ENCODE measurements at regions not wholly inside any gene's neighbourhood (a gene's known extent, or its start where the extent isn't known, plus 50 kb on each side); places are given as distances from the start of the nearest gene placed in this dataset.

GRCh38 chr15:87620393-87620792, 636.1 kb downstream of the NTRK3 start:
- TF ChIP-seq CTCF (IDR thresholded peaks at IDR 0.05) = no peak
- H3K4me1 ChIP-seq = no peaks in the 10 kb centered on the region
- intact Hi-C loops (cut with DNase I) = no loop called here
- no peaks in the 10 kb centered on the region for H3K36me3 ChIP-seq (ENCODE audit: insufficient read depth in 1 of 2, low read depth in 1 of 2)
- ATAC-seq (no peak), DNase-seq (no peak)
- peaks cover 0 to 3% (median 0%) of the 10 kb centered on the region in 3 donors for H3K27me3 ChIP-seq (ENCODE audit: insufficient read depth in 3 of 3, low read length in 2 of 3)
- no peak overlapping the region for H3K27ac ChIP-seq
- H3K9me3 ChIP-seq = no peaks in the 10 kb centered on the region
- 97 to 98% (median 97%) methylated on average over 2 of the region's 2 CpGs for WGBS, 3 donors
- no peak overlapping the region for H3K4me3 ChIP-seq

DNA sequence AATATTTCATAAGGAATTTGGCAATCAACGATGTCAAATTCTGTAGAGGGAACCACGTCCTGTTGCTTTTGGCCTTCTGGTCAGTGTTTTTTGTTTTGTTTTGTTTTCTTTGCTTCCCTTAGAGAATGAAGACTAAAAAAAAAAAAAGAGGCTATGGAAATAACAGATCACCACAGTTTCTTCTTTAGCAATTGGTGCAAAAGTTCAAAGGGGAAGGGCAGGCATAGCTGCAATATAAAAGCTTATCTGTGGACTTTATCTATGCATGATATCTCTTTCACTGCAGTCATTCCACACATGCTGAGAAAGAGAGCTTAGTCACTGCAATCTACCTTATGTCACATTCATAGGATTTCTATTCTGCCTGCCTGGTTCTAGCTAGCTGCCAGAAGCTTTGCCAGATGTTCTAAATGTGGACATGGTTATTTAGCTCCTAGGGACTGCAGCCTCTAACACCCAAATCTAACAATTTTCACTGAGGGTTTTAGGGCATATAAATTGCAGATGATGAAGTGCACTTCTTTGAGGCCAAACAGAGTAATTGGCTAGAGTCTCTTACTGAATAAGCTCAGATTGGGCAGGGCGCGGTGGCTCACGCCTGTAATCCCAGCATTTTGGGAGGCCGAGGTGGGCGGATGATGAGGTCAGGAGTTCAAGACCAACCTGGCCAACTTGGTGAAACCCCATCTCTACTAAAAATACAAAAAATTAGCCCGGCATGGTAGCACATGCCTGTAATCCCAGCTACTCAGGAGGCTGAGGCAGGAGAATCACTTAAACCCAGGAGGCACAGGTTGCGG, 637.2 kb downstream of the NTRK3 start:
- H3K9me3 ChIP-seq = no peaks in the 10 kb centered on the region
- TF ChIP-seq CTCF (IDR thresholded peaks at IDR 0.05) = no peak
- no peaks in the 10 kb centered on the region for H3K27me3 ChIP-seq (ENCODE audit: insufficient read depth in 3 of 3, low read length in 2 of 3)
- ATAC-seq (peak in 3 of 4 donors; percentile 40 to 51 (median 50)), DNase-seq (no peak)
- no peaks in the 10 kb centered on the region for H3K36me3 ChIP-seq (ENCODE audit: insufficient read depth in 1 of 2, low read depth in 1 of 2)
- WGBS, 3 donors = 47 to 65% (median 55%) methylated on average over 9 of the region's 9 CpGs
- no peaks in the 10 kb centered on the region for H3K4me1 ChIP-seq
- H3K27ac ChIP-seq = no peak overlapping the region
- intact Hi-C loops (cut with DNase I) = no loop called here
- no peak overlapping the region for H3K4me3 ChIP-seq

DNA sequence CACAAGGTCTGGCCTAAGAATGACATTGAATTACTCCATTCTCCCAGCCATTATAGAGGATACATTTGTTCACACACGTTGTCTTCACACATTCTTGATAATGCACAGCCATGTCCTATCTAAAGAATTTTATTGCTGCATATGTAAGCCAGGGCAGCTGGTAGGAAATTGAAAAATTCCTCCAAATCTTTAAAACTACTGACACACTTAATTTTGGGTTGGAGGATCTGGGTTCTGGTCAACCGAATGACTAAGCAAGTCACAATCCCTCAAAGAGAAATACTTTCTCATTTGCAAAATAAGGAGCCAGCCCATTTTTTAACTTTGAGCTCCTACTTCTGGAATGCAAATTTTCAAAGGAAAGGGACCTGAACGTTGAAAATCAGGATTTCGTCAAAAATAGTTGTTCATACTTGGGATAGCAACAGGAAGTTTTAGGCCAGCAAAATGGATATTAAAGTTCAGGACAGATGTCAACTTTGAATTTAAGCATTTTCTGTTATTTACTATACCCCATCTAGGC, 638.3 kb downstream of the NTRK3 start:
- DNase-seq (no peak), ATAC-seq (no peak)
- H3K27ac ChIP-seq = no peak overlapping the region
- no peak overlapping the region for H3K4me3 ChIP-seq
- no peaks in the 10 kb centered on the region for H3K36me3 ChIP-seq (ENCODE audit: insufficient read depth in 1 of 2, low read depth in 1 of 2)
- H3K4me1 ChIP-seq = no peaks in the 10 kb centered on the region
- TF ChIP-seq CTCF (IDR thresholded peaks at IDR 0.05) = no peak
- H3K27me3 ChIP-seq (ENCODE audit: insufficient read depth in 3 of 3, low read length in 2 of 3) = no peaks in the 10 kb centered on the region
- 57 to 66% (median 64%) methylated on average over 4 of the region's 4 CpGs for WGBS, 3 donors
- H3K9me3 ChIP-seq = no peaks in the 10 kb centered on the region
- intact Hi-C loops (cut with DNase I) = no loop called here

GRCh38 chr15:87614704-87615103, 641.8 kb downstream of the NTRK3 start:
- H3K4me3 ChIP-seq = no peak overlapping the region
- H3K4me1 ChIP-seq = no peaks in the 10 kb centered on the region
- H3K9me3 ChIP-seq = no peaks in the 10 kb centered on the region
- intact Hi-C loops (cut with DNase I) = no loop called here
- H3K36me3 ChIP-seq (ENCODE audit: insufficient read depth in 1 of 2, low read depth in 1 of 2) = no peaks in the 10 kb centered on the region
- H3K27ac ChIP-seq = no peak overlapping the region
- no peak for DNase-seq
- H3K27me3 ChIP-seq (ENCODE audit: insufficient read depth in 3 of 3, low read length in 2 of 3) = no peaks in the 10 kb centered on the region
- ATAC-seq = no peak
- 72 to 86% (median 75%) methylated on average over 9 of the region's 9 CpGs for WGBS, 3 donors
- no peak for TF ChIP-seq CTCF (IDR thresholded peaks at IDR 0.05)

All from psoas muscle (tissue), 7 donors.